NB4 (cell line): ENCODE measurements at regions not wholly inside any gene's neighbourhood (a gene's known extent, or its start where the extent isn't known, plus 50 kb on each side); places are given as distances from the start of the nearest gene placed in this dataset.
A peak's percentile ranks its signal among the peaks of the same experiment; 100 is the strongest.

ENCODE experiments used
- DNase-seq: peaks from one replicate; pipeline ENCODE4 v3.0.0; 2010; ENCODE audit warnings: low read depth
- H3K4me3 ChIP-seq: one replicate; pipeline ENCODE4 v1.5.1; 2011; ENCODE audit warnings: mild to moderate bottlenecking, low read depth, low read length, moderate library complexity
- MYC ChIP-seq: IDR thresholded peaks from 2 replicates; pipeline ENCODE4 v1.6.1; 2011; ENCODE audit warnings: low read depth, low read length
- POLR2A ChIP-seq: IDR thresholded peaks from 2 replicates; pipeline ENCODE4 v1.6.1; 2011; ENCODE audit warnings: mild to moderate bottlenecking; ENCODE audit not compliant: insufficient read length; ENCODE audit errors: extremely low read depth
- TF ChIP-seq, protein P1 (sequence below): IDR thresholded peaks from 2 replicates; pipeline ENCODE4 v1.6.1; 2011; ENCODE audit warnings: low read depth, low read length
- TF ChIP-seq, protein P2 (sequence below): IDR thresholded peaks from one replicate; pipeline ENCODE4 v1.5.1; 2012; ENCODE audit warnings: low read depth, low read length

DNA sequence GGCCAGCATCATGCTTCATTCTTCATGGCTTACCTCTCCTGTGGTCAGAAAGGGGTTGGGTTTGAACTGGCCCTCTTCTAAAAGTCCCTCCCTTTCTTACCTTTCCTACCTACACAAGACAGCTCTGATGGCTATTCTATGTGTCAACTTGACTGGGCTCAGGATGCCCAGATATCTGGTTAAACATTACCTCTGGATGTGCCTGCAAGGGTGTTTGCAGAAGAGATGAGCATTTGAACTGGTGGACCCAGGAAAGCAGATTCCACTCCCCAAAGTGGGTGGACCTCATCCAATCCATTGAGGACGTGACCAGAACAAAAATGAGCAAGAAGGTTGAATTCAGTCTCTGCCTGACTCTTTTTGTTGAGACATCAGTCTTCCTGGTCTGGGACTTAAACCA lies 79.0 kb upstream of the TCF7L2 start:
- DNase-seq, result no peak
- TF ChIP-seq, protein P1, sequence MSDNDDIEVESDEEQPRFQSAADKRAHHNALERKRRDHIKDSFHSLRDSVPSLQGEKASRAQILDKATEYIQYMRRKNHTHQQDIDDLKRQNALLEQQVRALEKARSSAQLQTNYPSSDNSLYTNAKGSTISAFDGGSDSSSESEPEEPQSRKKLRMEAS, result no peak
- H3K4me3 ChIP-seq, result no peak overlapping the region

DNA sequence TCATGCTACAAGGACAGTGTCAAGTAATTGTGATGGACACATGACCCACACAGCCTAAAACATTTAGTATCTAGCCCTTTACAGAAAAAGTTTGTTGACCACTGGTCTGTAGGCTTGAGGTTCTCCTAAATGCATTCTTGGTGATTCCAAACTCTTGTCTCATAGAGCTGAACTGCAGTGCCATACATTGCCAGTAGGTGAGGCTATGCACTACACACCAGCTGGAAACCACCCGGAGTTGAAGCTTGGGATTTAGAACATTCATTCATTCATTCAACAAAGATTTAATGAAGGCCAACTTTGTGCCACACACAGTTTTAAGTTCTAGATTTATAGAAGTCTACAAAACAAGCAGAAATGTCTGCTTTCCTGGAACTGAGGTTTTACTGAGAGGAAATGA lies 77.3 kb upstream of the TCF7L2 start:
- TF ChIP-seq POLR2A, result no peak
- TF ChIP-seq, protein P2, sequence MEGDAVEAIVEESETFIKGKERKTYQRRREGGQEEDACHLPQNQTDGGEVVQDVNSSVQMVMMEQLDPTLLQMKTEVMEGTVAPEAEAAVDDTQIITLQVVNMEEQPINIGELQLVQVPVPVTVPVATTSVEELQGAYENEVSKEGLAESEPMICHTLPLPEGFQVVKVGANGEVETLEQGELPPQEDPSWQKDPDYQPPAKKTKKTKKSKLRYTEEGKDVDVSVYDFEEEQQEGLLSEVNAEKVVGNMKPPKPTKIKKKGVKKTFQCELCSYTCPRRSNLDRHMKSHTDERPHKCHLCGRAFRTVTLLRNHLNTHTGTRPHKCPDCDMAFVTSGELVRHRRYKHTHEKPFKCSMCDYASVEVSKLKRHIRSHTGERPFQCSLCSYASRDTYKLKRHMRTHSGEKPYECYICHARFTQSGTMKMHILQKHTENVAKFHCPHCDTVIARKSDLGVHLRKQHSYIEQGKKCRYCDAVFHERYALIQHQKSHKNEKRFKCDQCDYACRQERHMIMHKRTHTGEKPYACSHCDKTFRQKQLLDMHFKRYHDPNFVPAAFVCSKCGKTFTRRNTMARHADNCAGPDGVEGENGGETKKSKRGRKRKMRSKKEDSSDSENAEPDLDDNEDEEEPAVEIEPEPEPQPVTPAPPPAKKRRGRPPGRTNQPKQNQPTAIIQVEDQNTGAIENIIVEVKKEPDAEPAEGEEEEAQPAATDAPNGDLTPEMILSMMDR, result peak; percentile 42
- TF ChIP-seq, protein P1, result no peak
- TF ChIP-seq MYC, result no peak
- no peak overlapping the region for H3K4me3 ChIP-seq
- peak; percentile 15 for DNase-seq

DNA sequence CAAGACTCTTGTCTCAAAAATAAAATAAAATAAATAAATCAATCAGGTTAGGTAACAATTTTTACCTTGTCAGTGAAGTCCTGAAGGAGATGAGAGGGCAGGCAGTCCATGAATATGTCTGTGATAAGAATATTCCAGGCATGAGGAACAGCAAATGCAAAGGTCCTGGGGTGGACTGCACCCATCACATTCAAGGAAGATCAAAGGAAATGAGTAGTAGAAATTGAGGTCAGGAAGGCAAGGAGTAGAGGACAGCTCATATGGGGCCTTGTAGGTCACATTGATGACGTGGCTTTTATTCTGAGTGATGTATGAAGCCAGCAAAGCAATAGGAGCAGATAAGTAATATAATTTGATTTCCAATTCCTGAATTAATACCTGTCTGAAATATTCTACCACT lies 76.5 kb upstream of the TCF7L2 start:
- H3K4me3 ChIP-seq, result no peak overlapping the region
- TF ChIP-seq, protein P2, result no peak
- TF ChIP-seq, protein P1, result no peak
- TF ChIP-seq POLR2A, result no peak
- no peak for TF ChIP-seq MYC
- DNase-seq, result no peak

DNA sequence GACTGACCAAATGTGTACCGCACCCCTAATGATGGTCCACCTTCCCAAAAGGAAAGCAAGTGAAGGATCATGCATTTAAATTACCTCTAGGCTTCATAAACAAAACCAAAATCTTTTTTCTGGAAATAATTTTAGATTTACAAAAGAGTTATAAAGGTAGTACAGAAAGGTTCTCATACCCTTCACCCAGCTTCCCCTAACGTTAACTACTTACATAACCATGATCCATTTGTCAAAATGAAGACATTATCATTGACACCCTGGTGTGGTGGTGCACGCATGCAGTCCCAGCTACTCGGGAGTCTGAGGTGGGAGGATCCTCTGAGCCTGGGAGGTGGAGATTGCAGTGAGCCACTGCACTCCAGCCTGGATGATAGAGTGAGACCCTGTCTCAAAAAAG lies 75.1 kb upstream of the TCF7L2 start:
- no peak for DNase-seq
- TF ChIP-seq MYC, result no peak
- TF ChIP-seq, protein P1, result no peak
- TF ChIP-seq, protein P2, result no peak
- TF ChIP-seq POLR2A, result no peak
- H3K4me3 ChIP-seq, result no peak overlapping the region

DNA sequence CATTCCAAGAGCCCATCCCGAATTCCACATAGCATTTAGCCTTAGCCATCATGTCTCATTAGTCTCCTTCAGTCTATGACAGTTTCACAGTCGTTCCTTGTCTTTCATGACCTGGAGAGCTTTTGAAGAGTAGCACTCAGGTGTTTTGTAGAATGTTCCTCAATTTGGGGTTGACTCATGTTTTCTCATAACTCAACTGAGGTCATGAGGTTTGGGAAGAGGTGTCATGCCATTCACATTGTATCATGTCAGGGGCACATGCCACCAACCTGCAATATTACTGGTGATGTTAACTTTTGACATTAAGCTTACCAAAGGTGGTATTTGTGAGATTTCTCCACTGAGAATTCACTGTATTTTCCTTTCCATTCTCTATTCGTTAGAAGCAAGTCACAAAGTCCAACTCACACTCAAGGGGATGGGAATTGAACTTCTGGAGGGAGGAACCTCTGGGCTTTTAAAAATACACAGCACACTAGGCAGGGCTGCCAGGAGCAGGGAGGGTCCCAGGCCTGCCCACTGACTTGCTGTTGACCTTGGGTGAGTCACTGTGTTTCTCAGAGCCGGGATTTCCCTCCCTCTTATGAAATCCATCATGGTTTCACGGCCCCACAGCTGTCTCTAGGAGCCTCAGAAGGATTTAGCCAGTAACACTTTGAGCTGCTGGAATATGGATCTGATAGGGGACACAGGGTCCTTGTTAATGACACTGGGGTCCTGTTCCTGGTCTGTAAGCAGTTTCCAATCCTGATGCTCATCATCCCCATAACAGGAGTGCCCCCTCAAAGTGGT lies 74.4 kb upstream of the TCF7L2 start:
- no peak overlapping the region for H3K4me3 ChIP-seq
- TF ChIP-seq MYC (no peak), POLR2A (no peak)
- TF ChIP-seq, protein P2, result no peak
- TF ChIP-seq, protein P1, result no peak
- peak; percentile 40 for DNase-seq

DNA sequence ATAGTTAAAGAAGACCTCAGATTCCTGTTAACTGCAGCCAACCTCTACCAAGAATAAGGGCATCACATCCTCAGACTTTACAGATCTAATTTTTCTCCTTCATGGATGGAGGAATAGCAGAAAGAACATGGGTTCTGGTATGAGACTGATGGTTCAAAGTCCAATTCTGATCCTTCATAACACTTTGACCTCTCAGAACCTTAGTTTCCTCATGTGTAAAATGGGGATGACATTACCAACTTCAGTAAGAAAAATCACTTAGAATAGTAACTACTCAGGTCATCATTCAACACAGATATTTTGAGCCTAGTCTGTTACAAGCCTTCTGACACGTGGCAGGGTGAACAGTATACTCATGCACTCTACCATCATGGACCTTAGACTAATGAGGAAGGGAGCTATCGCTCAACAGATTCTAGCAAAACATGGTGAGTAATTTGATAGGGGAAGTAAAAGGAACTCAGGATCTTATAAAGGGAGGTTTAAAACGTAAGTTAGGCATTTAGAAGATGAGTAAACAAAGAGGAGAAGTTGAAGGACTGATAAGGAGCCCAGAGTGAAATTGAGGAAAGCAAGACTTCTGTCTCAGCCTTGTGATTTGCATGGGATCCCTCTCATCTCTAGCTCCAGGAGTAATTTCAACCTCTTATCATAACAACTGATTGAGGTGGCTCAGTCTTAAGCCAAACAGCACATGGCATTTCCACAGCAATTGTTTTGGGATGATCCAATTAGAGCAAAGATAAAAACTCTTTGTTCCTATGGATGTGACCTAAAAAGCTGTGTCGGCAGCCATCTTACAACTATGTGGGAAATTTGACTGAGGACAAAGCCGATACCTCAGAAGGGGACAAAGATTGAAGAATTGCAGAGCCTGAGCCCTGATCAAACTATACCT lies 69.2 kb upstream of the TCF7L2 start:
- DNase-seq, result no peak
- TF ChIP-seq POLR2A, result no peak
- TF ChIP-seq, protein P2, result no peak
- TF ChIP-seq, protein P1, result no peak
- TF ChIP-seq MYC, result no peak
- no peak overlapping the region for H3K4me3 ChIP-seq
